Endothelial cell of umbilical vein (primary cell): ENCODE measurements at regions not wholly inside any gene's neighbourhood (a gene's known extent, or its start where the extent isn't known, plus 50 kb on each side); places are given as distances from the start of the nearest gene placed in this dataset.

ENCODE experiments used
- BruUV-seq: library from RNA; stranded (reverse); fragments of 400-500 nt; replicated peaks from 2 replicates; lab custom pipeline; 2021; lab: Mats Ljungman, UMichigan
- CTCF ChIA-PET: fragments of 300-600, 350-600 bp; sonication (Branson Sonifier 250); formaldehyde crosslinking; loops from one replicate; lab custom pipeline; 2021; ENCODE audit warnings: antibody characterized with exemption, inconsistent platforms; lab: Charles Lee
- POLR2A ChIA-PET: fragments of 300-600, 350-600 bp; sonication (Branson Sonifier 250); formaldehyde crosslinking; loops from one replicate; lab custom pipeline; 2021; ENCODE audit warnings: antibody characterized with exemption, inconsistent platforms; lab: Charles Lee
- DNase-seq: peaks from one replicate; pipeline ENCODE4 v3.0.0-alpha.2; 2011; ENCODE audit warnings: low read depth, low spot score
- FAIRE-seq: peaks from 2 replicates; lab custom pipeline; 2011; peaks lifted over from hg19 to GRCh38; lab: Jason Lieb, UNC
- H2AFZ ChIP-seq: 2 replicates; pipeline ENCODE4 v1.6.0; 2012; ENCODE audit warnings: low read depth, low read length, control low read depth, inconsistent platforms
- H3K27ac ChIP-seq: 2 replicates; pipeline ENCODE4 v1.5.1; 2011; ENCODE audit warnings: low read depth, mild to moderate bottlenecking, control low read depth, low read length, moderate library complexity; ENCODE audit not compliant: insufficient read depth
- H3K27me3 ChIP-seq, 2 experiments: 2 replicates each; pipeline versions ENCODE4 v1.6.0 to v1.6.1; 2011; ENCODE audit warnings: low read length in 2 of 2, mixed read lengths in 1 of 2; ENCODE audit not compliant: control insufficient read depth in 2 of 2, insufficient read depth in 2 of 2
- H3K36me3 ChIP-seq, 2 experiments: 2 replicates in 1 of 2; 3 replicates in 1 of 2; pipeline ENCODE4 v1.5.1; 2011; ENCODE audit warnings: low read length in 2 of 2, mild to moderate bottlenecking in 1 of 2, moderate library complexity in 1 of 2; ENCODE audit not compliant: control insufficient read depth in 2 of 2, insufficient read depth in 2 of 2; ENCODE audit errors: extremely low read depth in 1 of 2
- H3K4me1 ChIP-seq: 3 replicates; pipeline ENCODE4 v1.5.1; 2011; ENCODE audit warnings: mild to moderate bottlenecking, low read length; ENCODE audit not compliant: control insufficient read depth, insufficient read depth; ENCODE audit errors: extremely low read depth
- H3K4me2 ChIP-seq: 2 replicates; pipeline ENCODE4 v1.6.1; 2011; ENCODE audit warnings: low read length, control low read depth, mixed read lengths; ENCODE audit not compliant: insufficient read depth
- H3K4me3 ChIP-seq, 3 experiments: fragments of 200-600 bp in 1 of 3; sonication (generic), shearing (Covaris generic) in 1 of 3; replicated peaks in 1 of 3; 2 replicates each; pipeline ENCODE4 v1.5.1; 2011 to 2016; ENCODE audit warnings: control low read depth in 3 of 3, low read length in 3 of 3, mild to moderate bottlenecking in 2 of 3, inconsistent platforms in 1 of 3, low read depth in 1 of 3, moderate library complexity in 1 of 3; ENCODE audit not compliant: insufficient read depth in 1 of 3
- H3K79me2 ChIP-seq: 2 replicates; pipeline ENCODE4 v1.6.0; 2012; ENCODE audit warnings: low read length, inconsistent platforms; ENCODE audit not compliant: control insufficient read depth, insufficient read depth
- H3K9ac ChIP-seq: replicated peaks from 2 replicates; pipeline ENCODE3; 2011; ENCODE audit warnings: low read length, control low read depth; ENCODE audit not compliant: insufficient read depth; ENCODE audit errors: extremely low read depth
- H3K9me1 ChIP-seq: replicated peaks from 3 replicates; pipeline ENCODE4 v1.6.0; 2011; ENCODE audit warnings: mild to moderate bottlenecking, low read length; ENCODE audit not compliant: control insufficient read depth, insufficient read depth; ENCODE audit errors: extremely low read depth
- H3K9me3 ChIP-seq: replicated peaks from 2 replicates; pipeline ENCODE4 v1.5.1; 2012; ENCODE audit warnings: low read length, inconsistent platforms; ENCODE audit not compliant: control insufficient read depth, insufficient read depth
- H4K20me1 ChIP-seq: replicated peaks from 2 replicates; pipeline ENCODE3; 2011; ENCODE audit warnings: mild to moderate bottlenecking, low read length; ENCODE audit not compliant: control insufficient read depth, insufficient read depth; ENCODE audit errors: extremely low read depth
- CTCF ChIP-seq, 2 donors: IDR thresholded peaks; 1 replicate in 1 of 2; 2 replicates in 1 of 2; pipeline ENCODE4 v1.5.1; 2011; ENCODE audit warnings: low read length in 2 of 2, mild to moderate bottlenecking in 2 of 2, moderate library complexity in 2 of 2, control low read depth in 1 of 2, inconsistent platforms in 1 of 2, low read depth in 1 of 2; ENCODE audit not compliant: insufficient read depth in 1 of 2; ENCODE audit errors: extremely low read depth in 1 of 2
- FOS ChIP-seq: IDR thresholded peaks from 2 replicates; pipeline ENCODE4 v1.6.1; 2011; ENCODE audit warnings: mild to moderate bottlenecking, low read length, moderate library complexity, borderline replicate concordance; ENCODE audit not compliant: insufficient read depth
- GATA2 ChIP-seq: IDR thresholded peaks from 2 replicates; pipeline ENCODE4 v1.7.0; 2011; ENCODE audit warnings: low read depth, mild to moderate bottlenecking, moderate library complexity, mixed read lengths, low read length; ENCODE audit not compliant: insufficient read length, insufficient read depth
- JUN ChIP-seq: IDR thresholded peaks from 2 replicates; pipeline ENCODE4 v1.6.1; 2011; ENCODE audit warnings: borderline replicate concordance, low read depth; ENCODE audit not compliant: insufficient read length, insufficient read depth
- MAX ChIP-seq: IDR thresholded peaks from 2 replicates; pipeline ENCODE4 v1.6.1; 2011; ENCODE audit not compliant: insufficient read depth, insufficient read length
- MYC ChIP-seq: IDR thresholded peaks from one replicate; pipeline ENCODE4 v1.6.1; 2011; ENCODE audit warnings: mild to moderate bottlenecking, low read depth, low read length
- POLR2A ChIP-seq: IDR thresholded peaks from 2 replicates; pipeline ENCODE4 v1.6.1; 2012; ENCODE audit warnings: low read depth, mild to moderate bottlenecking, control low read depth, low read length
- POLR2AphosphoS5 ChIP-seq: IDR thresholded peaks from 2 replicates; pipeline ENCODE4 v1.6.1; 2012; ENCODE audit warnings: low read depth, mild to moderate bottlenecking, control low read depth, low read length, moderate library complexity; ENCODE audit not compliant: insufficient read depth
- dilution Hi-C: fragments of 300-500 bp; cut with MboI; formaldehyde crosslinking; loops from one replicate; pipeline ENCODE4 v1.15.0; 2019; ENCODE audit warnings: low sequenced_read_pairs; ENCODE audit not compliant: extremely low pct_ligation_motif_present
- intact Hi-C: fragments of 100-400 bp; cut with micrococcal nuclease; formaldehyde crosslinking; loops from one replicate; pipeline ENCODE4 v1.10.0; 2022

GRCh38 chr6:123745895-123746294 is 57.8 kb upstream of the NKAIN2 start:
- POLR2A ChIA-PET: no interaction called here
- BruUV-seq: no TSS peak

More at GRCh38 chr6:123745895-123746294, 57.8 kb upstream of the NKAIN2 start:
- CTCF ChIA-PET: no interaction called here
- dilution Hi-C loops (no loop called here), intact Hi-C loops (no loop called here)
- Histone ChIP-seq H2AFZ (no peak overlapping the region), H3K36me3 (no peaks in the 10 kb centered on the region), H3K9me3 (no peaks in the 10 kb centered on the region), H3K9ac (no peak overlapping the region), H3K4me1 (no peaks in the 10 kb centered on the region), H3K79me2 (no peaks in the 10 kb centered on the region), H3K27ac (no peak overlapping the region), H3K9me1 (no peaks in the 10 kb centered on the region), H3K27me3 (no peaks in the 10 kb centered on the region), H4K20me1 (no peaks in the 10 kb centered on the region), H3K4me3 (no peak overlapping the region), H3K4me2 (no peak overlapping the region)
- DNase-seq (peak; percentile 3), FAIRE-seq (peak; percentile 4)
- TF ChIP-seq JUN (no peak), MYC (no peak), CTCF (IDR thresholded peaks at IDR 0.05; ENCODE audit: extremely low read depth in 1 of 2, insufficient read depth in 1 of 2, low read depth in 1 of 2, low read length in 2 of 2) (no peak), GATA2 (no peak), FOS (peak; percentile 22), POLR2A (no peak), MAX (no peak), POLR2AphosphoS5 (no peak)
